Caco-2 (cell line): ENCODE measurements at regions not wholly inside any gene's neighbourhood (a gene's known extent, or its start where the extent isn't known, plus 50 kb on each side); places are given as distances from the start of the nearest gene placed in this dataset.

Experiments used
- BruUV-seq: library from RNA; stranded (reverse); fragments of 400-500 nt; replicated peaks from 2 replicates; lab custom pipeline; 2021; lab: Mats Ljungman, UMichigan
- CTCF ChIA-PET: fragments of 300-600 bp; sonication (Branson Sonifier 250); formaldehyde crosslinking; loops from one replicate; lab custom pipeline; 2022; ENCODE audit warnings: antibody characterized with exemption; lab: Charles Lee
- POLR2A ChIA-PET: fragments of 300-600 bp; sonication (Branson Sonifier 250); formaldehyde crosslinking; loops from one replicate; lab custom pipeline; 2022; ENCODE audit warnings: antibody characterized with exemption; lab: Charles Lee
- DNase-seq, 2 experiments: peaks; one replicate each; pipeline versions ENCODE4 v3.0.0 to v3.0.0-alpha.2; 2020 to 2022
- H3K27me3 ChIP-seq: replicated peaks from 2 replicates; pipeline ENCODE4 v1.6.0; 2011; ENCODE audit warnings: low read length; ENCODE audit not compliant: control insufficient read depth, insufficient read depth
- H3K36me3 ChIP-seq: 2 replicates; pipeline ENCODE4 v1.5.1; 2011; ENCODE audit warnings: low read length; ENCODE audit not compliant: control insufficient read depth, insufficient read depth
- H3K4me1 ChIP-seq: fragments of 250-450 bp; sonication (Bioruptor Pico); 2 replicates; pipeline ENCODE4 v1.5.1; 2020; ENCODE audit warnings: mild to moderate bottlenecking
- H3K4me3 ChIP-seq: 2 replicates; pipeline ENCODE4 v1.5.1; 2011; ENCODE audit warnings: low read depth, mild to moderate bottlenecking, control low read depth, low read length
- H3K9me3 ChIP-seq: fragments of 250-450 bp; sonication (Bioruptor Pico); 2 replicates; pipeline ENCODE4 v1.5.1; 2020; ENCODE audit warnings: mild to moderate bottlenecking, moderate library complexity
- H3K27ac Mint-ChIP-seq: one replicate; pipeline ENCODE4 v1.8.0; 2022; ENCODE audit warnings: mixed read lengths; ENCODE audit not compliant: unreplicated experiment
- H3K27me3 Mint-ChIP-seq: one replicate; pipeline ENCODE4 v1.8.0; 2022; ENCODE audit warnings: mixed read lengths; ENCODE audit not compliant: insufficient read depth, unreplicated experiment
- H3K36me3 Mint-ChIP-seq: one replicate; pipeline ENCODE4 v1.8.0; 2022; ENCODE audit warnings: mild to moderate bottlenecking, mixed read lengths; ENCODE audit not compliant: insufficient read depth, unreplicated experiment
- H3K4me1 Mint-ChIP-seq: one replicate; pipeline ENCODE4 v1.8.0; 2022; ENCODE audit warnings: low read depth, mixed read lengths; ENCODE audit not compliant: unreplicated experiment
- H3K4me3 Mint-ChIP-seq: one replicate; pipeline ENCODE4 v1.8.0; 2022; ENCODE audit warnings: mild to moderate bottlenecking, moderate library complexity, mixed read lengths; ENCODE audit not compliant: unreplicated experiment
- H3K9me3 Mint-ChIP-seq: one replicate; pipeline ENCODE4 v1.8.0; 2022; ENCODE audit warnings: mixed read lengths; ENCODE audit not compliant: unreplicated experiment
- intact Hi-C: fragments of 100-400 bp; cut with micrococcal nuclease; formaldehyde crosslinking; loops from one replicate; pipeline ENCODE4 v1.10.0; 2022; ENCODE audit not compliant: unreplicated experiment
- TF ChIP-seq, protein P1 (sequence below), 2 experiments: fragments of 200-600 bp in 1 of 2; IDR thresholded peaks; 1 replicate in 1 of 2; 2 replicates in 1 of 2; pipeline versions ENCODE4 v1.5.1 to v1.8.0; 2011 to 2022; ENCODE audit warnings: antibody characterized with exemption in 1 of 2, control low read depth in 1 of 2, inconsistent platforms in 1 of 2, low read depth in 1 of 2, low read length in 1 of 2, mild to moderate bottlenecking in 1 of 2, moderate library complexity in 1 of 2; ENCODE audit not compliant: insufficient read depth in 1 of 2, severe bottlenecking in 1 of 2, unreplicated experiment in 1 of 2

DNA sequence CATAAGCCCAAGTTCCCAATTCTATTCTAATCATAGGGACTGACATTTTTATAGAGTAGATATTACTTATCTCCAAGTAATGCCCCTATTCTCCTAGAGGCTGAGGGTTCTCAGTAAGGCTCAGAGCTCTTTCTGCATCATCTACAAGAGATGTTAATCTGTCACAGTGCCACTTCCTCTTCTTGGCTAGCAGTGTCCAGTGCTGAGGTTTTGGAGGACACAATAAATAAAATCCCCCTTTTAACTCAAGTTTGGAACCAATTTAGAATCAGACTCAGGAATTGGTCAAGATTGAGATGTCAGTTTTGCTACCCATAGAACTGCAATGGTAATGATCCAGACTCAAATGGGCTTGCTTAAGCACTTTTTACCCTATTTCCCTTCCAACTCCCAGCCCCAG is 154.1 kb upstream of the ARID2 start:
- intact Hi-C loops, result no loop called here
- Histone ChIP-seq H3K4me3 (no peak overlapping the region), H3K9me3 (no peaks in the 10 kb centered on the region), H3K4me1 (0 out of 2 replicates have a peak, but pooled peaks cover 19% of the 10 kb centered on the region), H3K36me3 (no peaks in the 10 kb centered on the region), H3K27me3 (no peaks in the 10 kb centered on the region)
- ChIA-PET CTCF (no interaction called here), POLR2A (interaction anchor here (0.6 kb wide), 1 partner anchor 28 kb away, joined by 6 read pairs; no protein-coding TSS in a partner anchor)
- Mint-ChIP-seq H3K4me3 (no peak overlapping the region), H3K27me3 (no peaks in the 10 kb centered on the region), H3K4me1 (peaks cover 7% of the 10 kb centered on the region), H3K27ac (no peak overlapping the region), H3K36me3 (no peaks in the 10 kb centered on the region), H3K9me3 (no peaks in the 10 kb centered on the region)
- BruUV-seq, result no TSS peak
- TF ChIP-seq, protein P1, sequence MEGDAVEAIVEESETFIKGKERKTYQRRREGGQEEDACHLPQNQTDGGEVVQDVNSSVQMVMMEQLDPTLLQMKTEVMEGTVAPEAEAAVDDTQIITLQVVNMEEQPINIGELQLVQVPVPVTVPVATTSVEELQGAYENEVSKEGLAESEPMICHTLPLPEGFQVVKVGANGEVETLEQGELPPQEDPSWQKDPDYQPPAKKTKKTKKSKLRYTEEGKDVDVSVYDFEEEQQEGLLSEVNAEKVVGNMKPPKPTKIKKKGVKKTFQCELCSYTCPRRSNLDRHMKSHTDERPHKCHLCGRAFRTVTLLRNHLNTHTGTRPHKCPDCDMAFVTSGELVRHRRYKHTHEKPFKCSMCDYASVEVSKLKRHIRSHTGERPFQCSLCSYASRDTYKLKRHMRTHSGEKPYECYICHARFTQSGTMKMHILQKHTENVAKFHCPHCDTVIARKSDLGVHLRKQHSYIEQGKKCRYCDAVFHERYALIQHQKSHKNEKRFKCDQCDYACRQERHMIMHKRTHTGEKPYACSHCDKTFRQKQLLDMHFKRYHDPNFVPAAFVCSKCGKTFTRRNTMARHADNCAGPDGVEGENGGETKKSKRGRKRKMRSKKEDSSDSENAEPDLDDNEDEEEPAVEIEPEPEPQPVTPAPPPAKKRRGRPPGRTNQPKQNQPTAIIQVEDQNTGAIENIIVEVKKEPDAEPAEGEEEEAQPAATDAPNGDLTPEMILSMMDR (IDR thresholded peaks at IDR 0.05; ENCODE audit: insufficient read depth in 1 of 2, low read depth in 1 of 2, low read length in 1 of 2, severe bottlenecking in 1 of 2, unreplicated experiment in 1 of 2), result no peak
- no peak for DNase-seq

DNA sequence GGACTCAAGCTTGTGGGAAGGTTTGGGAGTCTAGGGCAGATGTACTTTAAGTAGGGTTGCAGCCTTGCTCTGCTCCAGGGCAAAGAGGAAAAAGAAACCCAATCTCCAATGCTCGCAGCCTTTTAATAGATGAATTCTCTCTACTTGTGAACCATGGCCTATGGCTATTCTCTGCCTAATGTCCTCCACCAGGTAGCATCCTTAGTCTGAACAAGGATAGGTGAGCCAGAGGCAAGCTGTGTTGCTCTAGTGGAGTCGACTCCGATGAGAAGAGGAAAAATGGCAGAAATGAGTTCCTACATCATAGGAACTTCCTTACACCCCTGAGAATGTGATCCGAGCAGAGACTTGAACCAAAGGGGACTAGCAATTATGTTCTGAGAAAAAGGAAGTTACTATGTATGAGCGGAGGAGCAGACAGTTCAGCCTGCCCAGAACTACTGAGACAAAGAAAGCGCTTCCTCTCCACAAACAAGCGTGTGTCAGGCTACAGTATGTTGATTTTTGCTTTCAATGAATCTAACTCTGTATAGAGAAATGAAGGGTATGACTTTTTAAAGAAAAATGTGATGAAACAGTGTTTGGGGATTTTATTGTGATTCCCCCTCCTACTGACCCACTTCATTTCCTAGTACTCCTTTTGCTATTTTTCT is 153.6 kb upstream of the ARID2 start:
- H3K9me3 Mint-ChIP-seq, result peaks cover 3% of the 10 kb centered on the region
- H3K4me1 Mint-ChIP-seq, result peaks cover 9% of the 10 kb centered on the region
- TF ChIP-seq, protein P1 (IDR thresholded peaks at IDR 0.05; ENCODE audit: insufficient read depth in 1 of 2, low read depth in 1 of 2, low read length in 1 of 2, severe bottlenecking in 1 of 2, unreplicated experiment in 1 of 2), result no peak
- Histone ChIP-seq H3K36me3 (no peaks in the 10 kb centered on the region), H3K9me3 (no peaks in the 10 kb centered on the region), H3K27me3 (no peaks in the 10 kb centered on the region), H3K4me3 (no peak overlapping the region), H3K4me1 (0 out of 2 replicates have a peak, but pooled peaks cover 19% of the 10 kb centered on the region)
- no peak overlapping the region for H3K27ac Mint-ChIP-seq
- CTCF ChIA-PET, result no interaction called here
- no peaks in the 10 kb centered on the region for H3K36me3 Mint-ChIP-seq
- POLR2A ChIA-PET, result no interaction called here
- intact Hi-C loops, result no loop called here
- no peak overlapping the region for H3K4me3 Mint-ChIP-seq
- DNase-seq, result no peak
- no TSS peak for BruUV-seq
- no peaks in the 10 kb centered on the region for H3K27me3 Mint-ChIP-seq

DNA sequence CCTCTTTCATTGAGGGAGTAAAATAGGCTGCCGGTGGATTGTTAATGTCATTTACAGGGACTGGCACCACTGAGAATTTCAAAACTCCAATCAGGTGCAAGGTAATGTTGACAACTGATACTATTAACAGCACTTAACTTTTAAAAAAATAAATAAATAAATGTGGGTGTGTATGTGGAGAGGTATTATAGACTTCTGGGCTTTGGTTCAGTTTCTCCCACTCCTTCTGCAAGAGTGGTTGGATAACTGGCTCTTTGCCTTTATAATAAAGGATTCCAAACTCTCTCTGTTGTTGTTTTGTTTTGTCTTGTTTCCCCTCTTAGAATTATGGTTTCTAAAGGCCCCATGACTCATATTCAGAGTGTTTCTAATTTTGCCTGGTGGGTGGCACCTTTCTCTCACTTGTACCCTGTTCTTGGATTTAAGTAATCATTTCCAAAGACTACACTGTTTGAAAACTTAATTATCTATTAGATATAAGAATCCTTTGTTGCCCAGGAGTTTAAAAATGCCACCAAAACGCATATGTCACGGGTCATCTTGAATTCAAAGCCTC is 151.6 kb upstream of the ARID2 start:
- intact Hi-C loops, result no loop called here
- Histone ChIP-seq H3K4me1 (peaks cover 24% of the 10 kb centered on the region), H3K27me3 (no peaks in the 10 kb centered on the region), H3K9me3 (no peaks in the 10 kb centered on the region), H3K36me3 (no peaks in the 10 kb centered on the region), H3K4me3 (no peak overlapping the region)
- no TSS peak for BruUV-seq
- peaks cover 14% of the 10 kb centered on the region for H3K9me3 Mint-ChIP-seq
- no peaks in the 10 kb centered on the region for H3K36me3 Mint-ChIP-seq
- H3K4me1 Mint-ChIP-seq, result peaks cover 27% of the 10 kb centered on the region
- peaks cover 4% of the 10 kb centered on the region for H3K27me3 Mint-ChIP-seq
- ChIA-PET POLR2A (no interaction called here), CTCF (no interaction called here)
- H3K27ac Mint-ChIP-seq, result no peak overlapping the region
- no peak overlapping the region for H3K4me3 Mint-ChIP-seq
- TF ChIP-seq, protein P1 (IDR thresholded peaks at IDR 0.05; ENCODE audit: insufficient read depth in 1 of 2, low read depth in 1 of 2, low read length in 1 of 2, severe bottlenecking in 1 of 2, unreplicated experiment in 1 of 2), result no peak
- no peak for DNase-seq
